H1 (cell line): ENCODE measurements at regions not wholly inside any gene's neighbourhood (a gene's known extent, or its start where the extent isn't known, plus 50 kb on each side); places are given as distances from the start of the nearest gene placed in this dataset.

Experiments used
- POLR2A ChIP-seq, 2 experiments: IDR thresholded peaks; 1 replicate in 1 of 2; 2 replicates in 1 of 2; pipeline ENCODE4 v1.6.1; 2011; ENCODE audit warnings: low read depth in 2 of 2, low read length in 2 of 2, mild to moderate bottlenecking in 2 of 2; ENCODE audit errors: control extremely low read depth in 1 of 2
- POLR2AphosphoS5 ChIP-seq: IDR thresholded peaks from 2 replicates; pipeline ENCODE4 v1.6.1; 2011; ENCODE audit warnings: low read depth, low read length
- SIX5 ChIP-seq: IDR thresholded peaks from 2 replicates; pipeline ENCODE4 v1.6.1; 2011; ENCODE audit warnings: mild to moderate bottlenecking, low read depth, low read length

DNA sequence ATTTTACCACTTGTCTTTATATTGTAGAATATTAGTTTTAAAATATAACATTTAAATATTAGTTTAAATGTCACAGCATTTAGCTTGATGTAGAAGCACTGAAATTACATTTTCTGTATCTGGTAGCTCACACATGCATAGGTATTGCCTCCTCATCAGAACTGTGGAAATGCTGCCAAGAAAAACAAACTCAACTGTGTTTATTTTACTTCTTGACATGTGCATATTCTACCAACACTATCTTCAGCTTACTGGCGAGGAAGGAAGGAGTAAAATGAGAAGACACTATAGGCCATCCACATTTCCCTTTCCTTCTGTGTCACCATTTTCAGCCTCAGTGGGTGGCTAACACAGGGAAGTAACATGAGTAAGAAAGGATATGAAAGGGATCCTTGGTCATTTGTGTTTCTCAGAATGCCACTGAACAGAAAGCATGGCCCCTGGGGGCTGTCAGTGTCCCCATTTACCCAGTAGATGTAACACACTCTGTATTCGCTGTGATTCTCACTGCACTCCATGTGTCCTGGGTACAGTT, 81.0 kb upstream of the HTR4 start:
- TF ChIP-seq POLR2AphosphoS5 (no peak), POLR2A (IDR thresholded peaks at IDR 0.05; ENCODE audit: control extremely low read depth in 1 of 2, low read depth in 2 of 2, low read length in 2 of 2) (no peak), SIX5 (no peak)
